Testis (tissue), 2 donors: ENCODE measurements at regions not wholly inside any gene's neighbourhood (a gene's known extent, or its start where the extent isn't known, plus 50 kb on each side); places are given as distances from the start of the nearest gene placed in this dataset.

Experiments used
- DNase-seq: peaks from one replicate; pipeline ENCODE4 v3.0.0-alpha.2; 2019
- H3K27ac ChIP-seq, 2 donors: fragments of 200-600 bp; sonication (generic); one replicate each; pipeline ENCODE4 v1.5.1; 2019
- H3K27me3 ChIP-seq: fragments of 200-600 bp; sonication (generic); one replicate; pipeline ENCODE4 v1.5.1; 2019
- H3K36me3 ChIP-seq: fragments of 200-600 bp; sonication (generic); one replicate; pipeline ENCODE4 v1.5.1; 2017; ENCODE audit warnings: low read depth; ENCODE audit errors: missing control alignments
- H3K4me1 ChIP-seq: fragments of 200-600 bp; sonication (generic); one replicate; pipeline ENCODE4 v1.5.1; 2019
- H3K4me3 ChIP-seq, 2 donors: fragments of 200-600 bp; sonication (generic); one replicate each; pipeline ENCODE4 v1.5.1; 2017 to 2019
- H3K9me3 ChIP-seq: fragments of 200-600 bp; sonication (generic); one replicate; pipeline ENCODE4 v1.5.1; 2017
- POLR2A ChIP-seq: fragments of 450-650 bp; IDR thresholded peaks from one replicate; pipeline ENCODE4 v1.6.1; 2017; ENCODE audit warnings: antibody characterized with exemption, mild to moderate bottlenecking, moderate library complexity
- WGBS, 2 donors: methylation state at CpG; one replicate each; pipeline ENCODE4 v1.1.5; 2018; 5-methylcytosine and 5-hydroxymethylcytosine counted together
- intact Hi-C: fragments of 100-400 bp; cut with DNase I; formaldehyde crosslinking; loops from one replicate; pipeline ENCODE4 v1.15.1; 2023; ENCODE audit warnings: low total_unique reads
- TF ChIP-seq, protein P1 (sequence below), 3 experiments: fragments of 450-650 bp in 2 of 3; fragments of 200-600 bp in 1 of 3; sonication (generic) in 1 of 3; IDR thresholded peaks; one replicate each; pipeline ENCODE4 v1.5.1; 2016 to 2019; ENCODE audit warnings: antibody characterized with exemption in 3 of 3, mild to moderate bottlenecking in 2 of 3, moderate library complexity in 1 of 3

DNA sequence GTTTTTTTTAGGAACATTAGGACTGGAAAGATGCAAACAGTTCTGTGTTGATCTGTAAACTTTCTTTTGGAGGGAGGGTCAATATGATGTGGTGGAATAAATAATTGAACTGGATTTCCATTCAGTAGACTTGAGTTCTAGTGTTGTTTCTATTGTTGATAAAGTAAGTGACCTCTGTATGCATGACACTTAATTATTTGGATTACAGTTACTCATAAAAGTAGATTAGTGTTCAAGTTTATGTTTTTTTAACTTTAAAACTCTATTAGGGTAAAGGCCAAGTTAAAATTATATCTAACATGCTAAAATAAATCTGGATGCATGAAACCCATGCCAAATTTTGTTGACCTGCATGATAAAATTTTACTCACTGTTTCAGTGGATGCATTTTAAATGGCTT is 85.4 kb upstream of the NR3C2 start:
- intact Hi-C loops: no loop called here
- H3K27ac ChIP-seq: no peak overlapping the region
- H3K9me3 ChIP-seq: no peaks in the 10 kb centered on the region
- H3K4me1 ChIP-seq: no peaks in the 10 kb centered on the region
- no peak for DNase-seq
- H3K4me3 ChIP-seq: no peak overlapping the region
- H3K27me3 ChIP-seq: no peaks in the 10 kb centered on the region
- H3K36me3 ChIP-seq: no peaks in the 10 kb centered on the region
- TF ChIP-seq, protein P1, sequence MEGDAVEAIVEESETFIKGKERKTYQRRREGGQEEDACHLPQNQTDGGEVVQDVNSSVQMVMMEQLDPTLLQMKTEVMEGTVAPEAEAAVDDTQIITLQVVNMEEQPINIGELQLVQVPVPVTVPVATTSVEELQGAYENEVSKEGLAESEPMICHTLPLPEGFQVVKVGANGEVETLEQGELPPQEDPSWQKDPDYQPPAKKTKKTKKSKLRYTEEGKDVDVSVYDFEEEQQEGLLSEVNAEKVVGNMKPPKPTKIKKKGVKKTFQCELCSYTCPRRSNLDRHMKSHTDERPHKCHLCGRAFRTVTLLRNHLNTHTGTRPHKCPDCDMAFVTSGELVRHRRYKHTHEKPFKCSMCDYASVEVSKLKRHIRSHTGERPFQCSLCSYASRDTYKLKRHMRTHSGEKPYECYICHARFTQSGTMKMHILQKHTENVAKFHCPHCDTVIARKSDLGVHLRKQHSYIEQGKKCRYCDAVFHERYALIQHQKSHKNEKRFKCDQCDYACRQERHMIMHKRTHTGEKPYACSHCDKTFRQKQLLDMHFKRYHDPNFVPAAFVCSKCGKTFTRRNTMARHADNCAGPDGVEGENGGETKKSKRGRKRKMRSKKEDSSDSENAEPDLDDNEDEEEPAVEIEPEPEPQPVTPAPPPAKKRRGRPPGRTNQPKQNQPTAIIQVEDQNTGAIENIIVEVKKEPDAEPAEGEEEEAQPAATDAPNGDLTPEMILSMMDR (IDR thresholded peaks at IDR 0.05): no peak
- no peak for TF ChIP-seq POLR2A

DNA sequence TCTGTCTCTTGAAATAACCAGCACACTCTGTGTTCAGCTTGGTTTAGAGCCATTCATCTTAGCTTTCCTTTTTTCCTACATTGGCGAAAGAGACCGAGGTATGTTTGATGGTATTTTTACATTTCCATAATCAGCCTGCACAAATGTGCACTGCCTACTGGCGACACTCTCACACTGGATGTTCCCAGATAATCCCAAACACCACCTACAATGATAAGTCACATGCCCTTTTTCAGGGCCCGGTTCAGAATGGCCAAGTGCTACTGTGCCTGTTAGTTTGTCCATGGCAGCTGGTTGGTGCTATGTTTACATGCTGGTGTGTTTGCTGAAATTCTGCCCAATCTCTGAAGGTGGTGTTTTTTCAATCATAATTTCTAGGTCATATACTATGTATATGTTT is 80.8 kb upstream of the NR3C2 start:
- no peaks in the 10 kb centered on the region for H3K4me1 ChIP-seq
- H3K27ac ChIP-seq: no peak overlapping the region
- WGBS, 2 donors: 78% methylated on average over 4 of the region's 4 CpGs
- no peak for TF ChIP-seq POLR2A
- TF ChIP-seq, protein P1 (IDR thresholded peaks at IDR 0.05): no peak
- H3K9me3 ChIP-seq: no peaks in the 10 kb centered on the region
- no peaks in the 10 kb centered on the region for H3K27me3 ChIP-seq
- DNase-seq: no peak
- H3K4me3 ChIP-seq: no peak overlapping the region
- intact Hi-C loops: no loop called here
- no peaks in the 10 kb centered on the region for H3K36me3 ChIP-seq

DNA sequence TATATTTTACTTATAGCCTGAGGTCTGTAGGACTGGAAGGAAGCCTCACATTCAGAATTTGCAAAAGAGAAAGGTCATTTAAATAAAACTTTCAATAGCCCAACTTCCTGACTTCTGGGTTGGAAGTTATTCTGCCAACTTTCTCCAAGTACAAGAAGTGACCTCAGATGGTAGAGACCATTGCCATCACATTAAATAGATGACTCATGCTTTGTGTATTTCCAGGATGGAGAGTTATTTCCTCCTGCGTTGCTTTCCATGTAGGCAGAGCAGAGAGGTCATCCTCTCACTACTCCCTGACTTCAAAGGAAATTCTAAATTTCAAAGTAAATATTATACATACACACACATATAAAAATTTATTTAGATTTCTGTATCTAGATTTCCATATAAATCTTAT is 73.0 kb upstream of the NR3C2 start:
- H3K9me3 ChIP-seq: no peaks in the 10 kb centered on the region
- H3K4me1 ChIP-seq: no peaks in the 10 kb centered on the region
- intact Hi-C loops: no loop called here
- no peak for TF ChIP-seq POLR2A
- TF ChIP-seq, protein P1 (IDR thresholded peaks at IDR 0.05): no peak
- no peak overlapping the region for H3K27ac ChIP-seq
- WGBS, 2 donors: 81 to 88% methylated on average over 1 of the region's 1 CpG
- H3K36me3 ChIP-seq: no peaks in the 10 kb centered on the region
- no peaks in the 10 kb centered on the region for H3K27me3 ChIP-seq
- no peak for DNase-seq
- no peak overlapping the region for H3K4me3 ChIP-seq

DNA sequence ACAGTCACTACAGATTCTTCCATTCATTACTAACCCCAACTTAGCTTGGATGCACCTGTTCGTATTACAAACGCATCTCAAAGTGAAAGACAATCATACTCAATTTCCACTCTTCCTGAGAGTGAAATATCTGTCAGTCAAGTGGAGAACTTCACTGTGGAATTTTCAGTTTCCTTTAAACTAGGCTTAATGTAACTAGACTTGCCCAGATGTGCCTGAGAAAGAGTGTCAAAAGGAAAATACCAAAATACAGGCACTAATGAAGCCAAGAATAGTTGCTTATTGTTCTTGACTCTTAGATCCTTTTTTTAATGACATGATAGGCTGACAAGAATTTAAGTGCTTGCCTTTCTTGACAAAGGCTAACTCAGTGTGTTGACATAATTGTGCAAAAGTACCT is 72.4 kb upstream of the NR3C2 start:
- 78 to 85% methylated on average over 2 of the region's 2 CpGs for WGBS, 2 donors

DNA sequence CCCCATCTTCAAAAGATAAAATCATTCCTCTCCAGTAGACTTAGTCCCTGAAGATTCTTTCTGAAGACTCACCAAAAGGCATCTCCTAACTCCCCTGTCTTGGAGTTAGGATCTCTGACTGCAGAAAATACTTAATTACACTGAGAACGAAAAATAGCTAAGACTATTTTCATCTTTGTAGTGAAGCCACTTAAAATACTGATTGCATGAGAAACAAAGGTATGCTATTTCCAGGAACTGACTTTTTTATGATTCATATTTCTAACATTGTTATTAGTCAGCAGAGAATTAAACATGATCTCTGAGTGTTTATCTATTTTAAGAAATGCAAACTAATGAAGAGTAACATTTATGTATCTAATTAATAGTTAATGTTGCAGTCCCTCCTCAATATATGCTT is 71.8 kb upstream of the NR3C2 start:
- H3K36me3 ChIP-seq: no peaks in the 10 kb centered on the region
- no peaks in the 10 kb centered on the region for H3K9me3 ChIP-seq
- TF ChIP-seq, protein P1 (IDR thresholded peaks at IDR 0.05): no peak
- TF ChIP-seq POLR2A: no peak
- WGBS, 2 donors: 53 to 58% methylated on average over 1 of the region's 1 CpG
- no peak overlapping the region for H3K4me3 ChIP-seq
- H3K4me1 ChIP-seq: no peaks in the 10 kb centered on the region
- no peak overlapping the region for H3K27ac ChIP-seq
- H3K27me3 ChIP-seq: no peaks in the 10 kb centered on the region
- intact Hi-C loops: no loop called here
- DNase-seq: no peak

More for the DNA sequence above, 72.4 kb upstream of the NR3C2 start:
- no peak overlapping the region for H3K4me3 ChIP-seq
- no peak for DNase-seq
- intact Hi-C loops: no loop called here
- no peaks in the 10 kb centered on the region for H3K4me1 ChIP-seq
- no peaks in the 10 kb centered on the region for H3K27me3 ChIP-seq
- H3K36me3 ChIP-seq: no peaks in the 10 kb centered on the region
- H3K9me3 ChIP-seq: no peaks in the 10 kb centered on the region
- no peak for TF ChIP-seq POLR2A
- TF ChIP-seq, protein P1 (IDR thresholded peaks at IDR 0.05): no peak
- H3K27ac ChIP-seq: no peak overlapping the region
